Right atrium auricular region (tissue), 2 donors: ENCODE measurements at regions not wholly inside any gene's neighbourhood (a gene's known extent, or its start where the extent isn't known, plus 50 kb on each side); places are given as distances from the start of the nearest gene placed in this dataset.

Experiments used
- DNase-seq: peaks from one replicate; pipeline ENCODE4 v3.0.0-alpha.2; 2019; ENCODE audit warnings: low spot score
- H3K27ac ChIP-seq, 2 donors: fragments of 200-600 bp; sonication (generic); 1 replicate in 1 of 2; 2 replicates in 1 of 2; pipeline ENCODE4 v1.5.1; 2016 to 2019
- H3K27me3 ChIP-seq, 2 donors: fragments of 200-600 bp; sonication (generic); one replicate each; pipeline versions ENCODE4 v1.5.1 to v1.6.0; 2017 to 2019
- H3K36me3 ChIP-seq: fragments of 200-600 bp; sonication (generic); one replicate; pipeline ENCODE4 v1.5.1; 2016
- H3K4me1 ChIP-seq, 2 donors: fragments of 200-600 bp; sonication (generic); one replicate each; pipeline versions ENCODE4 v1.5.1 to v1.6.0; 2017 to 2019
- H3K4me3 ChIP-seq, 2 donors: fragments of 200-600 bp; sonication (generic); 1 replicate in 1 of 2; 2 replicates in 1 of 2; pipeline ENCODE4 v1.5.1; 2017 to 2019; ENCODE audit warnings: mild to moderate bottlenecking in 1 of 2, moderate library complexity in 1 of 2
- H3K9me3 ChIP-seq, 2 donors: fragments of 200-600 bp; sonication (generic); one replicate each; pipeline ENCODE4 v1.5.1; 2019
- TF ChIP-seq, protein P1 (sequence below), 2 donors: fragments of 200-600 bp; sonication (generic); IDR thresholded peaks; one replicate each; pipeline ENCODE4 v1.5.1; 2019; ENCODE audit warnings: antibody characterized with exemption in 2 of 2

DNA sequence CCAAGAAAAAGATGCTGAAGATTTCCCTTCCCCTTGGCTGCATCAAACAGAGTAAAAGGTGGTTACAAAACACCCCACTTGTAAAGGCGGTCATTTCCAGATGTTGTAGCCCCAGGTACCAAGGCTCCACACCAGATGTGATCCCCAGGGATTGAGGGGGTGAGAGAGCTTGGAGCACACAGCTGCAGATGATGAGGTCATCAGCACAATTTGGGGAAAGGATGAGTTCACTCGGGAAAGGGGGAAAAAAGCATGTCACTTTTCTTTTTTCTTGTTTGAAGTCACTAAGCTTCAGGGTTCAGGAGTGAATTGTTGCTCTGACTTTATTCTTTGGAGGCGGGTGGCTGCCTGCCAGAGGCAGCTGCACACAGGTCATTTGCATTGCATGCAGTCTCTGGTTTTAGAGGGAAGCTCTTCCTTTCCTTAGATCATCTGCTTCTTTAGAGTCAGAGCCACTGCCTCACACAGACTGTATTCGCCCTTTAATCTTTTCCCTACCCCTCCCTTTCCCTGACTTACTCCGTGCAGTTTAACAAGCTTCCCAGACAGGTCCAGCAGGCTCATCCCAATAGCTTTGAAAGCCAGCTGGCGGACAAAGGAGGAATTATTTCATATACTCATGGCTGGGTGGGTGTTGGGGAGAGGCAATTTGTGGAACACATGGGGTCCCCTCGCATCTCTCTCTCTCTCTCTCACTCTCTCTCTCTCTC is 409.3 kb upstream of the SLC24A2 start:
- no peak for DNase-seq
- TF ChIP-seq, protein P1, sequence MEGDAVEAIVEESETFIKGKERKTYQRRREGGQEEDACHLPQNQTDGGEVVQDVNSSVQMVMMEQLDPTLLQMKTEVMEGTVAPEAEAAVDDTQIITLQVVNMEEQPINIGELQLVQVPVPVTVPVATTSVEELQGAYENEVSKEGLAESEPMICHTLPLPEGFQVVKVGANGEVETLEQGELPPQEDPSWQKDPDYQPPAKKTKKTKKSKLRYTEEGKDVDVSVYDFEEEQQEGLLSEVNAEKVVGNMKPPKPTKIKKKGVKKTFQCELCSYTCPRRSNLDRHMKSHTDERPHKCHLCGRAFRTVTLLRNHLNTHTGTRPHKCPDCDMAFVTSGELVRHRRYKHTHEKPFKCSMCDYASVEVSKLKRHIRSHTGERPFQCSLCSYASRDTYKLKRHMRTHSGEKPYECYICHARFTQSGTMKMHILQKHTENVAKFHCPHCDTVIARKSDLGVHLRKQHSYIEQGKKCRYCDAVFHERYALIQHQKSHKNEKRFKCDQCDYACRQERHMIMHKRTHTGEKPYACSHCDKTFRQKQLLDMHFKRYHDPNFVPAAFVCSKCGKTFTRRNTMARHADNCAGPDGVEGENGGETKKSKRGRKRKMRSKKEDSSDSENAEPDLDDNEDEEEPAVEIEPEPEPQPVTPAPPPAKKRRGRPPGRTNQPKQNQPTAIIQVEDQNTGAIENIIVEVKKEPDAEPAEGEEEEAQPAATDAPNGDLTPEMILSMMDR (IDR thresholded peaks at IDR 0.05) = no peak
- H3K4me3 ChIP-seq = no peak overlapping the region
- H3K27ac ChIP-seq = no peak overlapping the region
- peaks cover 0 to 15% of the 10 kb centered on the region in 2 donors for H3K9me3 ChIP-seq
- H3K4me1 ChIP-seq = peaks cover 0 to 8% of the 10 kb centered on the region in 2 donors
- no peaks in the 10 kb centered on the region for H3K36me3 ChIP-seq
- no peaks in the 10 kb centered on the region for H3K27me3 ChIP-seq

DNA sequence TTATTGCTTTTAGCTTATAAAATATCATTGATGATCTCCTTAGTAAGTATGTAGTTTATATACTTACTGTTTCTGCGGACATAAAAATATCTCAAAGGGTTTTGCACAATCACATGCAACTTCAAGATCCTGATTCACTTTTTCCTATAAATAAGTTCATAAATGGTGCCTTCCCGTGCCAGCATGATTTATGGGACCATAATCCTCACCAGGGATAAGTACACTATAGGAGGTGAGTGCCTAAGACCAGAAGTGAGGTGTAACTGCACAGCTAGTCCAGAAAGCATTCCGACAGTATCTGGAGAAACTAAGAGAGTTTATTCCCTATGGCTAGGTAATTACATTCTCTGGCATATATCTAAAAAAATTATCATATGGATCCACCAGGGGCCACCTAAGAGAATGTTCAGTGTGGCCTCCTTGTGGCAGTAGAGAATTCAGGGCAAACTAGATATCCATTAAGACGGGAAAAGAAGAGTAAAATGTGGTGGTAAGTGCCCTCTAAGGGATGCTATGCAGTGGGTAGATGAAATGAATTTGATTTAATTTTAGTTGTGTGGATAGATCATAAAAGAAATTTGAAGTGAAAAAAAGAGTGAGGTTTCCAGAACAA is 402.5 kb upstream of the SLC24A2 start:
- no peaks in the 10 kb centered on the region for H3K4me1 ChIP-seq
- H3K27me3 ChIP-seq = no peaks in the 10 kb centered on the region
- no peak for DNase-seq
- no peak overlapping the region for H3K27ac ChIP-seq
- peaks cover 0 to 13% of the 10 kb centered on the region in 2 donors for H3K9me3 ChIP-seq
- H3K4me3 ChIP-seq = no peak overlapping the region
- H3K36me3 ChIP-seq = no peaks in the 10 kb centered on the region
- TF ChIP-seq, protein P1 (IDR thresholded peaks at IDR 0.05) = no peak

DNA sequence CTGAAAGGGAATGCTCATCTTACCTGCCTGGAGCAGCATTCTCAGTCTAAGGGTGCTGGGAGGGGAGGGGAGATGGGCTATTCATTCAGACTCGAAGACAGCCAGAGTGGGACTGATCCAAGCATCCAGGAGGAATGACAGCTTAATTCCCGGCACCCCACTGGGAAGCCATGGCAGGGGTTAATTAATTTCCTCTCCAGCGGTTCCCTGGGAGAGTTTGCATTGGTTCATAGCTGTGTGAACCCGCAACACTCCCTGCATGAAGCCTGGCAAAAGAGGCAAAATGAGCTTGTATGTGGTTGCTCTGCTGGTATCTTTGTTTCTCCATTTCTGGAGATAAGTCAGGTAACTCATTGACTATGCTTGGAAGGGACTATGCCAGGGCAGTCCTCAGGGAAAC is 401.0 kb upstream of the SLC24A2 start:
- H3K27ac ChIP-seq = no peak overlapping the region
- no peaks in the 10 kb centered on the region for H3K9me3 ChIP-seq
- H3K4me1 ChIP-seq = no peaks in the 10 kb centered on the region
- DNase-seq = no peak
- TF ChIP-seq, protein P1 (IDR thresholded peaks at IDR 0.05) = no peak
- H3K27me3 ChIP-seq = no peaks in the 10 kb centered on the region
- no peak overlapping the region for H3K4me3 ChIP-seq
- no peaks in the 10 kb centered on the region for H3K36me3 ChIP-seq

DNA sequence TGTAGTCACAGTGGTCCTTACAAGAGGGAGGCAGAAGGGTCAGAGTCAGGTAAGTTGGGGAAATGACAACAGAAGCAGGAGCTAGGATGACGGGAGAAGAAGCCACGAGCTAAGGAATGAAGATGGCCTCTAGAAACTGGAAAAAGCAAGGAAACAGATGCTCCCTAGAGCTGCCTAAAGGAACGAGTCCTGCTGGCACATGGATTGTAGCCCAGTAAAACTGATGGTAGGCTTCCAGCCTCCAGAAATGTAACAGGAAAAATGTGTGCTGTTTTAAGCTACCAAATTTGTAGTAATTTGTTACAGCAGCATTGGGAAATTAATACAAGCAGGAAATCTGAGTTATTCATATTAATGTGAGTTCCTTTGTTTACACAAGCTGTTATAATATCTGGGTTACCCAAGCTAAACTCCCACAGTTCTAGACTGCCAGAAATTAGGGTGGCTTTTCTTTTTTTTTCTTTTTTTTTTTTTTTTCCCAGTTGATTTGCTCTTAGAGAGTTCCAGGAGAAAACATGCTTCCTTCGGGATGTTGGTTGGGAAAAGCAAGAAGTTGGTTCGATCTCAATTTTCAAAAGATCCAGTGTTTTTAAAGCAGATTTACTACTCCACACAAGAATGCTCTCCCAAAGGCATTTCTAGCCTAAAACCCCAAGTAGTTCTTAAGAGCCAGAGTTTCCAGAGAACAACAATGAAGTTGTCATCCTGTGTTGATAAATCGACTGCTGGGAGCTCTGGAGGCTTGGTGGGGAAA is 400.0 kb upstream of the SLC24A2 start:
- TF ChIP-seq, protein P1 (IDR thresholded peaks at IDR 0.05) = no peak
- no peak overlapping the region for H3K4me3 ChIP-seq
- no peaks in the 10 kb centered on the region for H3K27me3 ChIP-seq
- no peaks in the 10 kb centered on the region for H3K9me3 ChIP-seq
- no peaks in the 10 kb centered on the region for H3K4me1 ChIP-seq
- H3K36me3 ChIP-seq = no peaks in the 10 kb centered on the region
- no peak overlapping the region for H3K27ac ChIP-seq
- no peak for DNase-seq

DNA sequence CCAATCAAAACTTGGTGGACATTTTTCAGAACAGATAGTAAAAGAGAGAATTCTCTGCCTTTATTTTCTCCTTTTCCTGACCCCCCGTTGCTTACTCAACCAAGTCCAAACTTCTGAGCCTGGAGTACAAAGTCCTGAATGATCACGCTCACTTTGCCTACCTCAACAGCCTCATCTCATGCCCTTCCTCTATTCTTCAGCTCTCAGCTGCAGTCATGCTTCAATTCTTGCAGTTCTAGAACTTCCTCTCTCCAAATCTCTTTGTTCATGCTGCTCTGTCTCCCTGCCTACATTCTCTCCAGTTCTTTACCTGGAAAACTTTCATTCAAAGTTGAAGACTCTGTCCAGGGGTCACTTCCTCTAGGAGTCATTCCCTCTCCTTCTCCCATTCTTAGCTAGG is 398.5 kb upstream of the SLC24A2 start:
- H3K9me3 ChIP-seq = no peaks in the 10 kb centered on the region
- H3K4me3 ChIP-seq = no peak overlapping the region
- H3K27me3 ChIP-seq = no peaks in the 10 kb centered on the region
- no peaks in the 10 kb centered on the region for H3K4me1 ChIP-seq
- no peak for DNase-seq
- TF ChIP-seq, protein P1 (IDR thresholded peaks at IDR 0.05) = no peak
- H3K27ac ChIP-seq = no peak overlapping the region
- no peaks in the 10 kb centered on the region for H3K36me3 ChIP-seq
